ENCODE measurements at regions not wholly inside any gene's neighbourhood (a gene's known extent, or its start where the extent isn't known, plus 50 kb on each side); places are given as distances from the start of the nearest gene placed in this dataset.

GRCh38 chr3:24628523-24629258 is 134.0 kb upstream of the THRB start:
- CTCF ChIA-PET = no interaction called here
- DNase-seq (ENCODE audit: low read depth, low spot score) = no peak
- no peak overlapping the region for H3K4me3 ChIP-seq (ENCODE audit: low read depth, low read length)
- no peak for TF ChIP-seq CTCF (IDR thresholded peaks at IDR 0.05; ENCODE audit: insufficient read depth, low read length, missing control alignments)
- POLR2A ChIA-PET = no interaction called here

- POLR2A ChIA-PET = no interaction called here
Observed at GRCh38 chr3:24631481-24631880, 136.8 kb upstream of the THRB start.

GRCh38 chr3:24639061-24639460 is 144.4 kb upstream of the THRB start:
- no peak overlapping the region for H3K4me3 ChIP-seq (ENCODE audit: low read depth, low read length)
- ChIA-PET CTCF (interaction anchor here (1.3 kb wide), 1 partner anchor 642 kb away, joined by 3 read pairs; no protein-coding TSS in a partner anchor), POLR2A (no interaction called here)
- DNase-seq (ENCODE audit: low read depth, low spot score) = no peak
- TF ChIP-seq CTCF (IDR thresholded peaks at IDR 0.05; ENCODE audit: insufficient read depth, low read length, missing control alignments) = no peak

More at GRCh38 chr3:24631481-24631880, 136.8 kb upstream of the THRB start:
- TF ChIP-seq CTCF (IDR thresholded peaks at IDR 0.05; ENCODE audit: insufficient read depth, low read length, missing control alignments) = no peak
- CTCF ChIA-PET = no interaction called here
- H3K4me3 ChIP-seq (ENCODE audit: low read depth, low read length) = no peak overlapping the region
- no peak for DNase-seq (ENCODE audit: low read depth, low spot score)

GRCh38 chr3:24639481-24640329 is 145.1 kb upstream of the THRB start:
- ChIA-PET POLR2A (no interaction called here), CTCF (interaction anchor here (1.3 kb wide), 1 partner anchor 642 kb away, joined by 3 read pairs; no protein-coding TSS in a partner anchor)
- TF ChIP-seq CTCF (IDR thresholded peaks at IDR 0.05; ENCODE audit: insufficient read depth, low read length, missing control alignments) = no peak
- DNase-seq (ENCODE audit: low read depth, low spot score) = no peak
- H3K4me3 ChIP-seq (ENCODE audit: low read depth, low read length) = no peak overlapping the region

- H3K4me3 ChIP-seq (ENCODE audit: low read depth, low read length) = no peak overlapping the region
- TF ChIP-seq CTCF (IDR thresholded peaks at IDR 0.05; ENCODE audit: insufficient read depth, low read length, missing control alignments) = peak; percentile 23
- no peak for DNase-seq (ENCODE audit: low read depth, low spot score)
- CTCF ChIA-PET = no interaction called here
- POLR2A ChIA-PET = no interaction called here
Observed at GRCh38 chr3:24640330-24640877, 145.8 kb upstream of the THRB start.

DNA sequence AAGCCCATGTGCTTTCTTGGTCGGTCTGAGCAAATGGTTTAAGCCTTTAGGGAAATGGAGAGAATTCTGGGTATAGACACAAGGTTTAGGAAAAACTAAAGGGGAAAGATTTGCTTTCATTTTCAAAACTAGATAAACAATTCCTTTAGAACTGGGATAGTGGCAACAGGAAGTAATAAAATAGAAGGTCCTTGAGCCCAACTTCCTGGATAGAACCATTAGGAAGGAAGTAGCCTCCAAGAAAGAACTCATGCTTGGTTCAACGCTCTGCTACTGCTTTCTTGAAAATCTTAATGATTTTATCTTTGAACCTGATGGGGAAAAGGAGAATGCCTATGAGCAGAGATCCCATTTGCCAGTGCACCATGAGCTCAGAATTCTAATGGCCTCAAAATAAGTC is 147.0 kb upstream of the THRB start:
- TF ChIP-seq CTCF (IDR thresholded peaks at IDR 0.05; ENCODE audit: insufficient read depth, low read length, missing control alignments) = no peak
- H3K4me3 ChIP-seq (ENCODE audit: low read depth, low read length) = no peak overlapping the region
- ChIA-PET POLR2A (no interaction called here), CTCF (interaction anchor here (1.0 kb wide), 1 partner anchor 644 kb away, joined by 3 read pairs; no protein-coding TSS in a partner anchor)
- DNase-seq (ENCODE audit: low read depth, low spot score) = no peak

All from AG04449 (cell line).